NB4 (cell line): ENCODE measurements at regions not wholly inside any gene's neighbourhood (a gene's known extent, or its start where the extent isn't known, plus 50 kb on each side); places are given as distances from the start of the nearest gene placed in this dataset.
A peak's percentile ranks its signal among the peaks of the same experiment; 100 is the strongest.

Source experiments
- DNase-seq: peaks from one replicate; pipeline ENCODE4 v3.0.0; 2010; ENCODE audit warnings: low read depth
- H3K4me3 ChIP-seq: one replicate; pipeline ENCODE4 v1.5.1; 2011; ENCODE audit warnings: mild to moderate bottlenecking, low read depth, low read length, moderate library complexity
- CTCF ChIP-seq: IDR thresholded peaks from one replicate; pipeline ENCODE4 v1.5.1; 2012; ENCODE audit warnings: low read depth, low read length
- MAX ChIP-seq: IDR thresholded peaks from 2 replicates; pipeline ENCODE4 v1.6.1; 2011; ENCODE audit warnings: low read depth, low read length
- MYC ChIP-seq: IDR thresholded peaks from 2 replicates; pipeline ENCODE4 v1.6.1; 2011; ENCODE audit warnings: low read depth, low read length
- POLR2A ChIP-seq: IDR thresholded peaks from 2 replicates; pipeline ENCODE4 v1.6.1; 2011; ENCODE audit warnings: mild to moderate bottlenecking; ENCODE audit not compliant: insufficient read length; ENCODE audit errors: extremely low read depth

DNA sequence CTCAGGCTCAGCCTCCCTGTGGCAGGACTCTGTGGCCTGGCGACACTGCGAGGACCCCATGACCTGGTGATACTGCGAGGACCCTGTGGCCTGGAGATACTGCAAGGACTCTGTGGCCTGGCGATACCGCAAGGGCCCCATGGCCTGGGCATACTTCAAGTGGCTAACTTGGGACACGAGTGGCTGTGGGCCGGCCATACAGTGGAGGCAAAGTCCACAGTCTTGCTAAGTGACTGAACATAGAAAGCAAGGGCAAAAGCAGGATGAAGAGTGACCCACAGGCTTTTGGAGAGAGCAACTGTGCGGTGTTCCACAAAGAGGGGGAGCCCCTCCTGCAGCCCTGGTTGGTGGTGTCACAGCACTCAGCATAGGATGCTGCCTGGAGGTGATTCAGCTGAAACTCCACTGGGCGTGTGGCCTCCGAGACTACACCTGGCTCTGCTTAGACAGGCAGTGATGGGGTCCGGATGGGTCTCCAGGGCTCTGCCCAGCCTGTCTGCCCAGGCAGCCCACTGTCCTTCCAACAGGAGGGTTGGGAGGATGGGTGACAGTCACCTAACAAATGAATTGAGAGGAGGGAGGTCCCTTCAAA lies 691.0 kb upstream of the HS6ST1 start:
- no peak for TF ChIP-seq MYC
- DNase-seq, result no peak

GRCh38 chr2:129010262-129010661 lies 691.6 kb upstream of the HS6ST1 start:
- H3K4me3 ChIP-seq, result no peak overlapping the region
- DNase-seq, result no peak

More for the DNA sequence above, 691.0 kb upstream of the HS6ST1 start:
- no peak overlapping the region for H3K4me3 ChIP-seq

DNA sequence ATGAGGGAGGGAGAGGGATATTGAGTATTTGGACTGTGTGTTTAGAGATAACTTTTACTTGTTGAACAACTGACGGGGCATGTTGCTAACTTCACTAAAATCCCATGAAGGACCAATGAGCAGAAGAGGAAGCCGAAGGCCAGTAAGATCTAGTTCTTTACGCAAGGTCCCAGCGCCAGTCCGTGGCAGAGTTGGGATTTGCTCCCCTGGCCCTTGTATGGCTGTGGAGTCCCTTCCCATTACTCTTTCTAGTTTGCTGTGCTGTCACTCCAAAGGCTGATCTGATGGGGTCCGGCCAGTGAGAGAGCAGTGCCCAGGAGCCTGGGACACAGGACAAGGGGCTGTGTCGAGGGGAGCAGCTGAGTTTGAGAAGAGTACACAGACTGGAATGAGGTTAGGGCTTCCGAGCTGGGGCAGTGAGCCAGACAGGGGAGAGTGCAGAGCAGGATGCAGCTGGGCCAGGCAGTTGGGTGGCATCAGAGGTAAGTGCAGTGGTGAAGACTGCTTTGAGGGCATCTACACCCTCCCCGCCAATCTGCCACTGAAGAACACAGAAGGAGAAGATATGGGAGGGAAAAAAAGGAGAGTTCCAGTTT lies 692.9 kb upstream of the HS6ST1 start:
- no peak overlapping the region for H3K4me3 ChIP-seq
- peak; percentile 14 for DNase-seq
- TF ChIP-seq MYC, result no peak
- TF ChIP-seq CTCF, result peak; percentile 10
- no peak for TF ChIP-seq POLR2A

More at GRCh38 chr2:129010262-129010661, 691.6 kb upstream of the HS6ST1 start:
- no peak for TF ChIP-seq CTCF
- TF ChIP-seq POLR2A, result no peak
- TF ChIP-seq MAX, result no peak
- TF ChIP-seq MYC, result no peak

- no peak for TF ChIP-seq CTCF
- TF ChIP-seq POLR2A, result no peak
- TF ChIP-seq MAX, result no peak
- no peak for TF ChIP-seq MYC
These were observed 695.8 kb upstream of the HS6ST1 start for GRCh38 chr2:129014432-129014831.

DNA sequence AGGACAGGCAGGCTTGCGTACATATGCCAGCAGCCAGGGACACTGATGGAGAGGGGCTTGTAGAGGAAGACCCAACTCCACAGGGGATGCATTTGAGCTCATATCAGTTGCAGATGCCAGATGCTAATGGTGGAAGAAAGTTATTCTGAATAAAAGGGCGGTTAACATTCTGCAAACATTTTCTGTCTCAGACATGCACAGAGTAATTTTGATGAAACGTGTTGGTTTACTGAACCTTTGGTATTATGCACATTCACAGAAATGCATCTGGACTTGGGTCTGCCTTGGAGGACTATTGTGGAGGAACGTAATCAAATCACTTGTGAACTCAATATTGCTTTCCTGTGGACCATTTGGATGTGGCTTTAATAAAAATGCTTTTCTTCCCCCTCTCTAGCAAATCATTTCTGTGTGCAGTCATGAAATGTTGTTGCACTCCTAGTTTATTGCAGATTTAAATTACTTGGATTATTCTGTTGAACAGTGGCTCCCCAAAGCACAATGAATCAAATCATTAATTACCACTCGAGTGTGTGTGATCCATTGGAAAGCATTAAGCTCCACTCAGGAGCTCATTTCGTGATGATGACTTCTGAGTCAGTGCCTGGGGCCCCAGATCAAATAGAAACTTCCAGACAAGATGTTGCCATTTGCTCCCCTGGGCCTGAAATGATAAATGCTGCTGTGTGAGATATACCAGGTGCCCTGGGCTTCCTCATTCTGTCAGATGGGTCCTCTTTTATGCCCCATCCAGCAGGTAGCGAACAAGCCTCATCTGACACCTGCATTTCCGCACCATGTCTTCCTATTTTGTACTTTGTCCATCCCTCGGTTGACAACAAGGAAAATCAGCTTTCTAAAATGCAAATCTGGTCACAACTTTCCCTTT lies 697.0 kb upstream of the HS6ST1 start:
- H3K4me3 ChIP-seq, result no peak overlapping the region
- TF ChIP-seq MAX (no peak), MYC (no peak), CTCF (no peak), POLR2A (no peak)
- DNase-seq, result no peak

More at GRCh38 chr2:129014432-129014831, 695.8 kb upstream of the HS6ST1 start:
- H3K4me3 ChIP-seq, result no peak overlapping the region
- DNase-seq, result no peak

- no peak for TF ChIP-seq POLR2A
- DNase-seq, result no peak
- no peak overlapping the region for H3K4me3 ChIP-seq
These were observed 698.3 kb upstream of the HS6ST1 start for GRCh38 chr2:129016972-129017371.
